WTC11 (cell line): ENCODE measurements at regions not wholly inside any gene's neighbourhood (a gene's known extent, or its start where the extent isn't known, plus 50 kb on each side); places are given as distances from the start of the nearest gene placed in this dataset.
A peak's percentile ranks its signal among the peaks of the same experiment; 100 is the strongest.

ENCODE experiments used
- ATAC-seq: fragments of 200-7000 bp; cut with Tn5 transposase; 2 replicates; pipeline ENCODE4 v1.10.0; 2021; ENCODE audit warnings: mild to moderate bottlenecking, moderate library complexity
- CTCF ChIA-PET: fragments of 300-600 bp; sonication (Branson Sonifier 250); formaldehyde crosslinking; loops from one replicate; lab custom pipeline; 2021; ENCODE audit warnings: antibody characterized with exemption; lab: Charles Lee
- POLR2A ChIA-PET: fragments of 350-600 bp; sonication (Branson Sonifier 250); formaldehyde crosslinking; loops from one replicate; lab custom pipeline; 2021; ENCODE audit warnings: antibody characterized with exemption; lab: Charles Lee
- DNase-seq: peaks from one replicate; pipeline ENCODE4 v3.0.0; 2021; ENCODE audit warnings: low spot score
- H3K27ac Mint-ChIP-seq: 2 replicates; pipeline ENCODE4 v1.8.0; 2021; ENCODE audit warnings: mixed read lengths
- H3K27me3 Mint-ChIP-seq: 2 replicates; pipeline ENCODE4 v1.8.0; 2021; ENCODE audit warnings: low read depth, mild to moderate bottlenecking, moderate library complexity, mixed read lengths
- H3K36me3 Mint-ChIP-seq: 2 replicates; pipeline ENCODE4 v1.8.0; 2021; ENCODE audit warnings: mixed read lengths
- H3K4me1 Mint-ChIP-seq: 2 replicates; pipeline ENCODE4 v1.8.0; 2022; ENCODE audit warnings: mixed read lengths
- H3K4me3 Mint-ChIP-seq: 2 replicates; pipeline ENCODE4 v1.8.0; 2021; ENCODE audit warnings: mild to moderate bottlenecking, moderate library complexity, mixed read lengths
- H3K9me3 Mint-ChIP-seq: 2 replicates; pipeline ENCODE4 v1.8.0; 2021; ENCODE audit warnings: mixed read lengths
- ESRRA ChIP-seq: sonication (generic); formaldehyde crosslinking; IDR thresholded peaks from 2 replicates; pipeline ENCODE4 v1.8.1; 2022; ENCODE audit warnings: mild to moderate bottlenecking, missing genetic modification reagents, borderline replicate concordance
- HMGA2 ChIP-seq: fragments of 250-450 bp; sonication (Bioruptor Pico); IDR thresholded peaks from 2 replicates; pipeline ENCODE4 v1.4.0; 2021; ENCODE audit warnings: mild to moderate bottlenecking, moderate library complexity
- MYBL2 ChIP-seq: sonication (generic); formaldehyde crosslinking; IDR thresholded peaks from 2 replicates; pipeline ENCODE4 v1.8.1; 2023; ENCODE audit warnings: mild to moderate bottlenecking, moderate library complexity, missing genetic modification reagents
- NFE2L1 ChIP-seq: sonication (generic); formaldehyde crosslinking; IDR thresholded peaks from 2 replicates; pipeline ENCODE4 v1.8.1; 2023; ENCODE audit warnings: missing genetic modification reagents
- NR1H2 ChIP-seq: sonication (generic); formaldehyde crosslinking; IDR thresholded peaks from 2 replicates; pipeline ENCODE4 v1.9.0; 2021; ENCODE audit warnings: mild to moderate bottlenecking, moderate library complexity, missing genetic modification reagents
- NR2C2 ChIP-seq: sonication (generic); formaldehyde crosslinking; IDR thresholded peaks from 2 replicates; pipeline ENCODE4 v1.8.0; 2022; ENCODE audit warnings: mild to moderate bottlenecking, missing genetic modification reagents
- NR3C1 ChIP-seq: sonication (generic); formaldehyde crosslinking; conservative IDR thresholded peaks from 2 replicates; pipeline ENCODE4 v1.8.1; 2023; ENCODE audit warnings: low read depth, mild to moderate bottlenecking, missing genetic modification reagents
- OVOL2 ChIP-seq: fragments of 250-450 bp; sonication (Bioruptor Pico); IDR thresholded peaks from 2 replicates; pipeline ENCODE4 v1.9.0; 2021; ENCODE audit warnings: mild to moderate bottlenecking, borderline replicate concordance
- RELA ChIP-seq: sonication (generic); formaldehyde crosslinking; IDR thresholded peaks from 2 replicates; pipeline ENCODE4 v1.8.1; 2022; ENCODE audit warnings: missing genetic modification reagents, mild to moderate bottlenecking, borderline replicate concordance
- SMAD3 ChIP-seq: sonication (generic); formaldehyde crosslinking; IDR thresholded peaks from 2 replicates; pipeline ENCODE4 v1.8.0; 2022; ENCODE audit warnings: missing genetic modification reagents, mild to moderate bottlenecking, borderline replicate concordance
- TCF7 ChIP-seq: sonication (generic); formaldehyde crosslinking; IDR thresholded peaks from 2 replicates; pipeline ENCODE4 v1.8.0; 2022; ENCODE audit warnings: mild to moderate bottlenecking, low read depth, missing genetic modification reagents, moderate library complexity
- ZNF121 ChIP-seq: sonication (generic); formaldehyde crosslinking; IDR thresholded peaks from 2 replicates; pipeline ENCODE4 v1.8.0; 2023; ENCODE audit warnings: missing genetic modification reagents
- ZNF263 ChIP-seq: sonication (generic); formaldehyde crosslinking; IDR thresholded peaks from 2 replicates; pipeline ENCODE4 v1.8.1; 2022; ENCODE audit warnings: low read depth, mild to moderate bottlenecking, moderate library complexity, missing genetic modification reagents
- ZNF532 ChIP-seq: fragments of 250-450 bp; sonication (Bioruptor Pico); IDR thresholded peaks from 2 replicates; pipeline ENCODE4 v1.9.0; 2021; ENCODE audit warnings: mild to moderate bottlenecking, borderline replicate concordance
- ZNF671 ChIP-seq: fragments of 250-450 bp; sonication (Bioruptor Pico); IDR thresholded peaks from 2 replicates; pipeline ENCODE4 v1.8.0; 2021; ENCODE audit warnings: mild to moderate bottlenecking
- TF ChIP-seq, protein P1 (sequence below): fragments of 250-450 bp; sonication (Bioruptor Pico); conservative IDR thresholded peaks from 2 replicates; pipeline ENCODE4 v1.9.0; 2021; ENCODE audit warnings: mild to moderate bottlenecking
- TF ChIP-seq, protein P2 (sequence below): sonication (generic); formaldehyde crosslinking; IDR thresholded peaks from 2 replicates; pipeline ENCODE4 v1.8.1; 2022; ENCODE audit warnings: missing genetic modification reagents, borderline replicate concordance
- TF ChIP-seq, protein P3 (sequence below): sonication (generic); formaldehyde crosslinking; conservative IDR thresholded peaks from 2 replicates; pipeline ENCODE4 v1.8.1; 2022; ENCODE audit warnings: mild to moderate bottlenecking, missing genetic modification reagents
- TF ChIP-seq, protein P4 (sequence below): fragments of 250-450 bp; sonication (Bioruptor Pico); IDR thresholded peaks from 2 replicates; pipeline ENCODE4 v1.9.0; 2021; ENCODE audit warnings: mild to moderate bottlenecking

DNA sequence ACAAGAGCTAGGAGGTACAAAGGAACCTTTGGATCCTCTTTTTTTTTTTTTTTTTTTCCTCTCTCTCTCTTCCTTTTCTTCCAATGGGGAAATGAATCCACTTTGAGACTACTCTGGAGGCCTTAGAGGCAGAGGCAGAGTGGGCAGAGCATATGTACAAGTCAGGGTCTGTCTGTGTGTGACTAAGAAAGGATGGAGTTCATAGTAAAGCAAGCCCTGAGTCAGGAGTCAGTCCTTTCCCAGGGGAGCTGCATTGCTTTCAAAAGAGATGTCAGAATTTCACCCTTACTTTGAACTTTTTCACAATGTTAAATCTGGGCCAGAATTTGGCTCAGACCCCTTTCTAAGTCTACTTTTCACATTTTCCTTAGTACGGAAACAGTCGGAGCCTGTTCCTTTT lies 792.4 kb upstream of the C9orf72 start:
- ATAC-seq (peak; percentile 20), DNase-seq (no peak)
- H3K9me3 Mint-ChIP-seq, result no peaks in the 10 kb centered on the region
- peaks cover 16% of the 10 kb centered on the region for H3K4me1 Mint-ChIP-seq
- H3K27me3 Mint-ChIP-seq, result no peaks in the 10 kb centered on the region
- no peak overlapping the region for H3K4me3 Mint-ChIP-seq
- no peak overlapping the region for H3K27ac Mint-ChIP-seq
- no peak for TF ChIP-seq RELA (CRISPR knock-in tag)
- no peak for TF ChIP-seq MYBL2
- no peak for TF ChIP-seq OVOL2
- TF ChIP-seq NR3C1, result no peak
- TF ChIP-seq, all 79 proteins: peak for 0
- ChIA-PET CTCF (interaction anchor here (0.7 to 1.2 kb wide), 3 partner anchors 166 to 328 kb away, joined by 3 read pairs; no protein-coding TSS in a partner anchor), POLR2A (interaction anchor here (0.7 kb wide), 1 partner anchor 293 kb away, joined by 5 read pairs; no protein-coding TSS in a partner anchor)
- H3K36me3 Mint-ChIP-seq, result no peaks in the 10 kb centered on the region

DNA sequence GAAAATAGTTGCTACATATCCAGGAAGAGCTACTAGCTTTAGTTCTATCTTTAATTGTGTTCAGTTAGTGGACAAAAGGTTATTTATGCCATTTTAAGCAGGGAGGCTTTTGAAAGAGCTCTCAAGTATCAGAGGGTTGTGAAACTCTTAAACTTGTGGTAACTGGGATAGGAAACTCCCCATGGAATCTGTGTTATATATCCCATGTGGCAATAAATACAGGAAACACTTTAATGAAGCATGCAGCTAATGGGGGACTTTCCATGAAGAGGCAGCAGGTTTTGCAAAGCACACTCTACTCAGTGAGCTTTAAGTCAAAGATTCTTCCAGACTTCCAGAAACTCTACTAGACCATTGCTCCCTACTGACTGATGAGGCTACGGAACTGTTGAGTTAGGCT lies 805.0 kb upstream of the C9orf72 start:
- Mint-ChIP-seq H3K36me3 (no peaks in the 10 kb centered on the region), H3K9me3 (no peaks in the 10 kb centered on the region), H3K4me1 (peaks cover 12% of the 10 kb centered on the region), H3K27ac (no peak overlapping the region), H3K27me3 (no peaks in the 10 kb centered on the region), H3K4me3 (no peak overlapping the region)
- ChIA-PET POLR2A (no interaction called here), CTCF (no interaction called here)
- no peak for DNase-seq
- TF ChIP-seq NR1H2 (CRISPR knock-in tag) (no peak), RELA (CRISPR knock-in tag) (no peak), NR3C1 (no peak), ZNF671 (no peak), ZNF532 (no peak), ZNF121 (CRISPR knock-in tag) (no peak), ZNF263 (CRISPR knock-in tag) (no peak), SMAD3 (CRISPR knock-in tag) (no peak), ESRRA (CRISPR knock-in tag) (no peak), TCF7 (no peak)
- TF ChIP-seq, protein P1, sequence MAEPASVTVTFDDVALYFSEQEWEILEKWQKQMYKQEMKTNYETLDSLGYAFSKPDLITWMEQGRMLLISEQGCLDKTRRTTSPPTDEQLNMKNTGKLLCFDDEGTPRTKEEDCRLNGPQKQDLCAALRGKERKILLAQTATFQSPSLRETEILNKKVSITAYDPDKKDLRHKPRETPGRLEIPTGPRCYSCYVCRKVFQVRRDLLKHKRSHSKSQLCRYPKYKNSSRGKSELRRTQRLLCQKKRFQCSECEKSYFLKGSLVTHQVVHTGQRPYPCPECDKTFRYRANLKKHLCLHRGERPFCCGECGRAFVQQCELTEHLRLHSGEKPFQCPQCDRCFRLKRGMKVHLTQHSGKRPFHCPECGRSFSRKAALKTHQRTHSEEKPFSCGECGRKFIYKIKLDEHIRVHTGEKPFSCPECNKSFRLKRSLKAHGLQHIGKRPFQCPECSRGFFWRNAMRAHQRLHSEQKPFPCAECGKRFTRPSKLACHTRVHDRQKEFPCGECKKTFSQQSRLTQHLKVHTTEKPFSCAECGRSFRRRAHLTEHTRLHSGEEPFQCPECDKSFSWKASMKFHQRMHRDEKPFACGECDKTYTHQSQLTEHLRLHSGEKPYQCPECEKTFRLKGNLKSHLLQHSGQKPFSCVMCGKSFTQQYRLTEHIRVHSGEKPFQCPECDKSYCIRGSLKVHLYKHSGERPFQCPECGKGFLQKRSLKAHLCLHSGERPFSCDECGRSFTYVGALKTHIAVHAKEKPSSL, result no peak
- TF ChIP-seq, protein P2, sequence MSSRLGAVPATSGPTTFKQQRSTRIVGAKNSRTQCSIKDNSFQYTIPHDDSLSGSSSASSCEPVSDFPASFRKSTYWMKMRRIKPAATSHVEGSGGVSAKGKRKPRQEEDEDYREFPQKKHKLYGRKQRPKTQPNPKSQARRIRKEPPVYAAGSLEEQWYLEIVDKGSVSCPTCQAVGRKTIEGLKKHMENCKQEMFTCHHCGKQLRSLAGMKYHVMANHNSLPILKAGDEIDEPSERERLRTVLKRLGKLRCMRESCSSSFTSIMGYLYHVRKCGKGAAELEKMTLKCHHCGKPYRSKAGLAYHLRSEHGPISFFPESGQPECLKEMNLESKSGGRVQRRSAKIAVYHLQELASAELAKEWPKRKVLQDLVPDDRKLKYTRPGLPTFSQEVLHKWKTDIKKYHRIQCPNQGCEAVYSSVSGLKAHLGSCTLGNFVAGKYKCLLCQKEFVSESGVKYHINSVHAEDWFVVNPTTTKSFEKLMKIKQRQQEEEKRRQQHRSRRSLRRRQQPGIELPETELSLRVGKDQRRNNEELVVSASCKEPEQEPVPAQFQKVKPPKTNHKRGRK (CRISPR knock-in tag), result no peak
- TF ChIP-seq, protein P3, sequence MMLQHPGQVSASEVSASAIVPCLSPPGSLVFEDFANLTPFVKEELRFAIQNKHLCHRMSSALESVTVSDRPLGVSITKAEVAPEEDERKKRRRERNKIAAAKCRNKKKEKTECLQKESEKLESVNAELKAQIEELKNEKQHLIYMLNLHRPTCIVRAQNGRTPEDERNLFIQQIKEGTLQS (CRISPR knock-in tag), result no peak
- no peak for ATAC-seq

- no peak overlapping the region for H3K4me3 Mint-ChIP-seq
- H3K4me1 Mint-ChIP-seq, result peaks cover 9% of the 10 kb centered on the region
- no peak for ATAC-seq
- H3K27ac Mint-ChIP-seq, result no peak overlapping the region
- H3K27me3 Mint-ChIP-seq, result no peaks in the 10 kb centered on the region
- H3K9me3 Mint-ChIP-seq, result no peaks in the 10 kb centered on the region
- POLR2A ChIA-PET, result no interaction called here
- no peak for DNase-seq
- H3K36me3 Mint-ChIP-seq, result no peaks in the 10 kb centered on the region
- CTCF ChIA-PET, result no interaction called here
- no peak for TF ChIP-seq NFE2L1 (CRISPR knock-in tag)
- peak; percentile 37; the same call in 1 of the 2 replicates for TF ChIP-seq HMGA2
- TF ChIP-seq, protein P4, sequence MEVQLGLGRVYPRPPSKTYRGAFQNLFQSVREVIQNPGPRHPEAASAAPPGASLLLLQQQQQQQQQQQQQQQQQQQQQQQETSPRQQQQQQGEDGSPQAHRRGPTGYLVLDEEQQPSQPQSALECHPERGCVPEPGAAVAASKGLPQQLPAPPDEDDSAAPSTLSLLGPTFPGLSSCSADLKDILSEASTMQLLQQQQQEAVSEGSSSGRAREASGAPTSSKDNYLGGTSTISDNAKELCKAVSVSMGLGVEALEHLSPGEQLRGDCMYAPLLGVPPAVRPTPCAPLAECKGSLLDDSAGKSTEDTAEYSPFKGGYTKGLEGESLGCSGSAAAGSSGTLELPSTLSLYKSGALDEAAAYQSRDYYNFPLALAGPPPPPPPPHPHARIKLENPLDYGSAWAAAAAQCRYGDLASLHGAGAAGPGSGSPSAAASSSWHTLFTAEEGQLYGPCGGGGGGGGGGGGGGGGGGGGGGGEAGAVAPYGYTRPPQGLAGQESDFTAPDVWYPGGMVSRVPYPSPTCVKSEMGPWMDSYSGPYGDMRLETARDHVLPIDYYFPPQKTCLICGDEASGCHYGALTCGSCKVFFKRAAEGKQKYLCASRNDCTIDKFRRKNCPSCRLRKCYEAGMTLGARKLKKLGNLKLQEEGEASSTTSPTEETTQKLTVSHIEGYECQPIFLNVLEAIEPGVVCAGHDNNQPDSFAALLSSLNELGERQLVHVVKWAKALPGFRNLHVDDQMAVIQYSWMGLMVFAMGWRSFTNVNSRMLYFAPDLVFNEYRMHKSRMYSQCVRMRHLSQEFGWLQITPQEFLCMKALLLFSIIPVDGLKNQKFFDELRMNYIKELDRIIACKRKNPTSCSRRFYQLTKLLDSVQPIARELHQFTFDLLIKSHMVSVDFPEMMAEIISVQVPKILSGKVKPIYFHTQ, result no peak
- TF ChIP-seq NR2C2, result no peak
Observed at GRCh38 chr9:28379082-28379481, 805.8 kb upstream of the C9orf72 start.
